RWPE2 (cell line): ENCODE measurements at regions not wholly inside any gene's neighbourhood (a gene's known extent, or its start where the extent isn't known, plus 50 kb on each side); places are given as distances from the start of the nearest gene placed in this dataset.

Experiments used
- ATAC-seq: fragments of 200-7000 bp; cut with Tn5 transposase; 3 replicates; pipeline ENCODE4 v1.9.1; 2021; ENCODE audit warnings: low read depth
- DNase-seq: peaks from one replicate; pipeline ENCODE4 v3.0.0-alpha.2; 2020; ENCODE audit warnings: low spot score
- H3K27ac ChIP-seq: fragments of 450-650 bp; 2 replicates; pipeline ENCODE4 v1.5.1; 2017; ENCODE audit warnings: mild to moderate bottlenecking; ENCODE audit not compliant: poor library complexity, severe bottlenecking
- H3K27me3 ChIP-seq: fragments of 250-450 bp; sonication (Bioruptor Pico); 2 replicates; pipeline ENCODE4 v1.5.1; 2021; ENCODE audit warnings: mild to moderate bottlenecking, moderate library complexity; ENCODE audit not compliant: insufficient read depth, poor library complexity, severe bottlenecking
- H3K36me3 ChIP-seq: fragments of 250-450 bp; sonication (Bioruptor Pico); 2 replicates; pipeline ENCODE4 v1.5.1; 2020; ENCODE audit warnings: low read depth, mild to moderate bottlenecking, moderate library complexity
- H3K4me1 ChIP-seq: fragments of 250-450 bp; sonication (Bioruptor Pico); 2 replicates; pipeline ENCODE4 v1.5.1; 2021; ENCODE audit warnings: mild to moderate bottlenecking, moderate library complexity; ENCODE audit not compliant: insufficient read depth, poor library complexity, severe bottlenecking
- H3K4me3 ChIP-seq: fragments of 250-450 bp; sonication (Bioruptor Pico); 2 replicates; pipeline ENCODE4 v1.5.1; 2021; ENCODE audit warnings: mild to moderate bottlenecking, moderate library complexity; ENCODE audit not compliant: severe bottlenecking
- H3K9me3 ChIP-seq: fragments of 250-450 bp; sonication (Bioruptor Pico); 2 replicates; pipeline ENCODE4 v1.5.1; 2021; ENCODE audit warnings: mild to moderate bottlenecking, moderate library complexity; ENCODE audit not compliant: severe bottlenecking
- TF ChIP-seq, protein P1 (sequence below): fragments of 450-650 bp; IDR thresholded peaks from one replicate; pipeline ENCODE4 v1.5.1; 2017; ENCODE audit warnings: mild to moderate bottlenecking, moderate library complexity; ENCODE audit not compliant: poor library complexity, severe bottlenecking

DNA sequence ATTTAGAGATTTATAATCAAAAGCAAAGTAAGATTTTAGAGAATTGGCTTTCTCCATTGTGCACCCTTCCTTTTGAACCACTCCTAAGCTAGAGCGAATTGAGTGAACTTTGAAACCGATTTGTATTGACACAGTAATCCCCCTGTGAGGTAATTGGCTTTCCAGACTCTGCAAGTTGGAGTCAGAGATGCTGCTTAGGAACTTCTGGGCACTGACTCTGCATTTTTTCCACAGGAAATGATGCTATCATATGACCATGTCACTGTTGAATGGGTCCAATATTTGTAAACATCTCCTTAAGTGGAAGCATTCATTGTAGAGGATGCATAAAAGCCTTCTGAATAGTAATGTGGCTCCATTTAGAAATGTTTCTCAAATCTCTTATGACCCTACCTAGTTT, 394.4 kb upstream of the ZNF608 start:
- Histone ChIP-seq H3K27me3 (no peaks in the 10 kb centered on the region), H3K4me3 (no peak overlapping the region), H3K4me1 (no peaks in the 10 kb centered on the region), H3K27ac (no peak overlapping the region), H3K9me3 (no peaks in the 10 kb centered on the region), H3K36me3 (no peaks in the 10 kb centered on the region)
- DNase-seq (no peak), ATAC-seq (no peak)
- TF ChIP-seq, protein P1, sequence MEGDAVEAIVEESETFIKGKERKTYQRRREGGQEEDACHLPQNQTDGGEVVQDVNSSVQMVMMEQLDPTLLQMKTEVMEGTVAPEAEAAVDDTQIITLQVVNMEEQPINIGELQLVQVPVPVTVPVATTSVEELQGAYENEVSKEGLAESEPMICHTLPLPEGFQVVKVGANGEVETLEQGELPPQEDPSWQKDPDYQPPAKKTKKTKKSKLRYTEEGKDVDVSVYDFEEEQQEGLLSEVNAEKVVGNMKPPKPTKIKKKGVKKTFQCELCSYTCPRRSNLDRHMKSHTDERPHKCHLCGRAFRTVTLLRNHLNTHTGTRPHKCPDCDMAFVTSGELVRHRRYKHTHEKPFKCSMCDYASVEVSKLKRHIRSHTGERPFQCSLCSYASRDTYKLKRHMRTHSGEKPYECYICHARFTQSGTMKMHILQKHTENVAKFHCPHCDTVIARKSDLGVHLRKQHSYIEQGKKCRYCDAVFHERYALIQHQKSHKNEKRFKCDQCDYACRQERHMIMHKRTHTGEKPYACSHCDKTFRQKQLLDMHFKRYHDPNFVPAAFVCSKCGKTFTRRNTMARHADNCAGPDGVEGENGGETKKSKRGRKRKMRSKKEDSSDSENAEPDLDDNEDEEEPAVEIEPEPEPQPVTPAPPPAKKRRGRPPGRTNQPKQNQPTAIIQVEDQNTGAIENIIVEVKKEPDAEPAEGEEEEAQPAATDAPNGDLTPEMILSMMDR, result no peak

DNA sequence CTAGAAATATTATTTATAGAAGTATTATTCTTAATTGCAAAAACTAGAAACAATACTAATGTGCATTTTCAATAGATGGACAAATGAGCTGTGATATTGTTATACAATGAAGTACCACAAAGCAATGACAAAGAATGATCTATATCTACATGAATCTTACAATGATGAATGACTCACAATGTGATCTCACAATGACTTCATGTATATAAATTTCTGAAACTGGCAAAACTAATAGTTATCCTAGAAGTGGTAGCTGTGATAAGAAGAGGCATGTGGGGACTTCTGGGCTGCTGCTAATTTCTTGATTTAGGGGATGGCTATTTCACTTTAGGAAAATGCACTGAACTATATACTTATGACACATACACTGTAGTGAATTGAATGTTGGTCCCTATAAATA, 396.0 kb upstream of the ZNF608 start:
- no peak; the same call in 2 of the 3 replicates for ATAC-seq
- no peaks in the 10 kb centered on the region for H3K9me3 ChIP-seq

DNA sequence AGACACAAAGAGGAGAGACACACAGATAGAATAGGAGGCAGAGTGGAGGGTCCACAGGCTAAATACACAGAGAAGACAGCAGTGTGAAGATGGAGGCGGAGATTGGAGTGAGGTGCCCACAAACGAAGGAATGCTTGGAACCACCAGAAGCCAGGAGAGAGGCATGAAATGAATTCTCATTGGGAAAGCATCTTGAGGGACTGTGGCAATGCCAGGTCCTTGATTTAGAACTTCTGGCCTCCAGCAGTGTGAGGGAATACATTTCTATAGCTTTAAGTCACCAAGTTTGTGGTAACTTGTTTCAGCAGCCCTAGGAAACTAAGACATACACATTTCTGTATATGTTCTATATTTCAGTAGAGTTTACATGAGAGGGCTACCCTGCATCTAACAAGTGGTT, 396.6 kb upstream of the ZNF608 start:
- Histone ChIP-seq H3K36me3 (no peaks in the 10 kb centered on the region), H3K27me3 (no peaks in the 10 kb centered on the region), H3K9me3 (no peaks in the 10 kb centered on the region), H3K4me3 (no peak overlapping the region), H3K4me1 (no peaks in the 10 kb centered on the region), H3K27ac (no peak overlapping the region)
- DNase-seq, result no peak
- TF ChIP-seq, protein P1, result no peak
- no peak for ATAC-seq

More for the DNA sequence above, 396.0 kb upstream of the ZNF608 start:
- no peaks in the 10 kb centered on the region for H3K4me1 ChIP-seq
- no peaks in the 10 kb centered on the region for H3K27me3 ChIP-seq
- TF ChIP-seq, protein P1, result no peak
- H3K36me3 ChIP-seq, result no peaks in the 10 kb centered on the region
- DNase-seq, result no peak
- no peak overlapping the region for H3K27ac ChIP-seq
- no peak overlapping the region for H3K4me3 ChIP-seq

DNA sequence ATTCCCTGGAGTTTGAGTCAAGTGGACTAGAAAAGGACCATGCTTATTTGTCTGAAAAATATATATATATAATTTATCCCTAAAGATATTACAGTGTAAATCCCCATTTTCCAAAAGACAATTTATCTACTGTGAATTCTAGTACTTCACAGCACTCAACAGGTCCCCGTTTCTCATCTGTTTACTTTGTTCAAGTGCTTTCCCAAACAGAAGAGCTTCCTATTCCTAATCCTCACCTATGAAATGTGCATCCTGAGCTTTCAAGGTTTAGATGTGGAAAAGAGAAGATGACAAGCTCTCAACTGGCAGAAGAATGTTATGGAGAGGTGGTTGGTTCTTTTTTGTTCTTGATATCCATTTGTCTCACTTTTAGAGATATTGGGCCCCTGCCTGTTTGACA, 401.6 kb upstream of the ZNF608 start:
- no peak for ATAC-seq
- no peaks in the 10 kb centered on the region for H3K4me1 ChIP-seq

DNA sequence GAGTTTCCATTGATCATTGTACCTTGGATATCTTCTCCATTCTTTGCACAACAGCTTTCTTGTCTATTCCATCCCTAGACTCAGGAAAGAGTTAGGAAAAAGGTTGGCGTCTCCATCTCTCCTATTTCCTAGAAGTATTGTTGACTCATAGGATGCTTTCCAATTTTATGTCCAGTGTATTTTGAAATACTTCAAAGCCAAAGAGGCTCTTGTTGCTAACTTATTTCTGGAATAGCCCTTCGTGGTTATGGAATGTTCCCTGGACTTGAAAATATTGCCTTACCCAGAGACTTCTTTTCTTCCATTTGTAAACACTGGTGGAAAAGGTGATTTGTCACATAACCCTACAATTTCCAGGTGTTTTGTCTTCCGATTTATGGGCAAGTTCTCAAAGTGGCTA, 402.3 kb upstream of the ZNF608 start:
- Histone ChIP-seq H3K27ac (no peak overlapping the region), H3K4me1 (no peaks in the 10 kb centered on the region), H3K27me3 (no peaks in the 10 kb centered on the region), H3K4me3 (no peak overlapping the region), H3K36me3 (no peaks in the 10 kb centered on the region), H3K9me3 (no peaks in the 10 kb centered on the region)
- DNase-seq (no peak), ATAC-seq (no peak)
- TF ChIP-seq, protein P1, result no peak

More for the DNA sequence above, 401.6 kb upstream of the ZNF608 start:
- no peak for DNase-seq
- H3K9me3 ChIP-seq, result no peaks in the 10 kb centered on the region
- H3K36me3 ChIP-seq, result no peaks in the 10 kb centered on the region
- TF ChIP-seq, protein P1, result no peak
- no peak overlapping the region for H3K27ac ChIP-seq
- H3K27me3 ChIP-seq, result no peaks in the 10 kb centered on the region
- no peak overlapping the region for H3K4me3 ChIP-seq
